PFSK-1 (cell line): ENCODE measurements at regions not wholly inside any gene's neighbourhood (a gene's known extent, or its start where the extent isn't known, plus 50 kb on each side); places are given as distances from the start of the nearest gene placed in this dataset.

ENCODE experiments used
- FOXP2 ChIP-seq: optimal IDR thresholded peaks from 2 replicates; pipeline ENCODE3; 2011; ENCODE audit warnings: borderline replicate concordance, control low read depth, inconsistent platforms; ENCODE audit not compliant: insufficient read depth; ENCODE audit errors: extremely low read length, extremely low read depth
- POLR2AphosphoS5 ChIP-seq: IDR thresholded peaks from 2 replicates; pipeline ENCODE4 v1.6.1; 2012; ENCODE audit warnings: low read depth, mild to moderate bottlenecking, control low read depth, low read length, moderate library complexity
- REST ChIP-seq, 2 experiments: IDR thresholded peaks; 2 replicates each; pipeline versions ENCODE4 v1.6.1 to v1.8.0; 2011 to 2012; ENCODE audit warnings: low read depth in 2 of 2, low read length in 2 of 2, control low read depth in 1 of 2, inconsistent platforms in 1 of 2, mild to moderate bottlenecking in 1 of 2, moderate library complexity in 1 of 2; ENCODE audit not compliant: insufficient read depth in 1 of 2
- SIN3A ChIP-seq: IDR thresholded peaks from 2 replicates; pipeline ENCODE4 v1.6.1; 2012; ENCODE audit warnings: mild to moderate bottlenecking, low read length, moderate library complexity, borderline replicate concordance; ENCODE audit not compliant: insufficient read depth
- TAF1 ChIP-seq: IDR thresholded peaks from 2 replicates; pipeline ENCODE4 v1.6.1; 2012; ENCODE audit warnings: low read length, control low read depth, borderline replicate concordance; ENCODE audit not compliant: insufficient read depth

- TF ChIP-seq POLR2AphosphoS5 = no peak
- no peak for TF ChIP-seq FOXP2
- no peak for TF ChIP-seq SIN3A
- no peak for TF ChIP-seq TAF1
- TF ChIP-seq REST (IDR thresholded peaks at IDR 0.05; ENCODE audit: insufficient read depth in 1 of 2, low read depth in 2 of 2, low read length in 2 of 2) = no peak
Measured at GRCh38 chr2:11940121-11940743, 193.8 kb downstream of the LPIN1 start.

- no peak for TF ChIP-seq REST (IDR thresholded peaks at IDR 0.05; ENCODE audit: insufficient read depth in 1 of 2, low read depth in 2 of 2, low read length in 2 of 2)
Measured at GRCh38 chr2:11940799-11941198, 194.4 kb downstream of the LPIN1 start.

- TF ChIP-seq TAF1 (no peak), FOXP2 (no peak)
Measured at GRCh38 chr2:11941201-11942177, 195.1 kb downstream of the LPIN1 start.

- TF ChIP-seq FOXP2 (no peak), TAF1 (no peak)
Measured at GRCh38 chr2:11942178-11942569, 195.7 kb downstream of the LPIN1 start.

GRCh38 chr2:11944311-11944710 is 197.9 kb downstream of the LPIN1 start:
- TF ChIP-seq FOXP2 = no peak
- TF ChIP-seq POLR2AphosphoS5 = no peak
- TF ChIP-seq REST (IDR thresholded peaks at IDR 0.05; ENCODE audit: insufficient read depth in 1 of 2, low read depth in 2 of 2, low read length in 2 of 2) = no peak
- no peak for TF ChIP-seq TAF1
- no peak for TF ChIP-seq SIN3A
